H1 (cell line): ENCODE measurements at regions not wholly inside any gene's neighbourhood (a gene's known extent, or its start where the extent isn't known, plus 50 kb on each side); places are given as distances from the start of the nearest gene placed in this dataset.

Experiments
- ATF3 ChIP-seq: IDR thresholded peaks from 2 replicates; pipeline ENCODE4 v1.6.1; 2011; ENCODE audit warnings: low read depth, mild to moderate bottlenecking, low read length; ENCODE audit not compliant: insufficient read depth
- BCL11A ChIP-seq, 2 experiments: IDR thresholded peaks; one replicate each; pipeline ENCODE4 v1.6.1; 2011; ENCODE audit warnings: low read depth in 2 of 2, low read length in 2 of 2, mild to moderate bottlenecking in 2 of 2
- CBX5 ChIP-seq: fragments of 300-800, 300-1000 bp; sonication (generic); IDR thresholded peaks from 2 replicates; pipeline ENCODE4 v1.7.1; 2016; ENCODE audit warnings: antibody characterized with exemption, low read length, low read depth
- CBX8 ChIP-seq: fragments of 300-800, 300-1000 bp; sonication (generic); IDR thresholded peaks from 2 replicates; pipeline ENCODE4 v1.7.1; 2016; ENCODE audit warnings: low read depth, low read length, borderline replicate concordance
- FOSL1 ChIP-seq: IDR thresholded peaks from 2 replicates; pipeline ENCODE4 v1.6.1; 2011; ENCODE audit warnings: mild to moderate bottlenecking, low read depth, low read length, moderate library complexity; ENCODE audit not compliant: insufficient read depth
- HDAC2 ChIP-seq, 2 experiments: fragments of 300-600 bp in 1 of 2; sonication (generic) in 1 of 2; IDR thresholded peaks; 2 replicates each; pipeline ENCODE4 v1.6.1; 2011 to 2012; ENCODE audit warnings: low read depth in 2 of 2, low read length in 2 of 2, mild to moderate bottlenecking in 2 of 2, moderate library complexity in 2 of 2, borderline replicate concordance in 1 of 2, inconsistent platforms in 1 of 2
- JUND ChIP-seq: IDR thresholded peaks from 2 replicates; pipeline ENCODE4 v1.6.1; 2011; ENCODE audit warnings: mild to moderate bottlenecking, improper control_type of control experiment, low read length
- KDM1A ChIP-seq: fragments of 200-600, 300-600 bp; sonication (generic); IDR thresholded peaks from 2 replicates; pipeline ENCODE4 v1.7.1; 2016; ENCODE audit warnings: mild to moderate bottlenecking, low read length, borderline replicate concordance
- KDM5A ChIP-seq: fragments of 200-600 bp; IDR thresholded peaks from 2 replicates; pipeline ENCODE4 v1.7.1; 2012; ENCODE audit warnings: mild to moderate bottlenecking, low read length, inconsistent platforms, mixed read lengths
- MAFK ChIP-seq: IDR thresholded peaks from 2 replicates; pipeline ENCODE4 v1.6.1; 2012; ENCODE audit warnings: low read depth, mild to moderate bottlenecking, improper control_type of control experiment, low read length
- RFX5 ChIP-seq: IDR thresholded peaks from 2 replicates; pipeline ENCODE4 v1.6.1; 2011; ENCODE audit warnings: low read depth, low read length, improper control_type of control experiment, borderline replicate concordance
- SAP30 ChIP-seq: fragments of 300-600 bp; sonication (generic); IDR thresholded peaks from 2 replicates; pipeline ENCODE4 v1.7.1; 2012; ENCODE audit warnings: low read length, moderate library complexity, mild to moderate bottlenecking, inconsistent platforms; ENCODE audit not compliant: insufficient read depth, insufficient replicate concordance
- SIX5 ChIP-seq: IDR thresholded peaks from 2 replicates; pipeline ENCODE4 v1.6.1; 2011; ENCODE audit warnings: mild to moderate bottlenecking, low read depth, low read length
- SUZ12 ChIP-seq: fragments of 200-600 bp; sonication (generic); IDR thresholded peaks from 2 replicates; pipeline ENCODE4 v1.6.1; 2012; ENCODE audit warnings: mild to moderate bottlenecking, inconsistent platforms, low read length, moderate library complexity, mixed read lengths
- TAF7 ChIP-seq: optimal IDR thresholded peaks from 2 replicates; pipeline ENCODE3; 2011; ENCODE audit warnings: low read depth, mild to moderate bottlenecking, inconsistent platforms, low read length, moderate library complexity, borderline replicate concordance
- TCF12 ChIP-seq: IDR thresholded peaks from 2 replicates; pipeline ENCODE4 v1.6.1; 2011; ENCODE audit warnings: low read depth, mild to moderate bottlenecking, low read length

GRCh38 chr1:115425442-115425841, 87.4 kb upstream of the NGF start (continued):
- TF ChIP-seq CBX5 (no peak), TCF12 (no peak), TAF7 (no peak), JUND (no peak), RFX5 (no peak), KDM1A (no peak), KDM5A (no peak), CBX8 (no peak), SUZ12 (no peak), SAP30 (no peak), ATF3 (no peak), FOSL1 (no peak), SIX5 (no peak), BCL11A (IDR thresholded peaks at IDR 0.05; ENCODE audit: low read depth in 2 of 2, low read length in 2 of 2) (no peak), HDAC2 (IDR thresholded peaks at IDR 0.05; ENCODE audit: borderline replicate concordance in 1 of 2, low read depth in 2 of 2, low read length in 2 of 2) (no peak), MAFK (no peak)
